ENCODE measurements at regions not wholly inside any gene's neighbourhood (a gene's known extent, or its start where the extent isn't known, plus 50 kb on each side); places are given as distances from the start of the nearest gene placed in this dataset.

- no peak for DNase-seq (ENCODE audit: low read depth in 2 of 2)
These were observed 121.6 kb downstream of the NCOR2 start for GRCh38 chr12:124445826-124446225.

GRCh38 chr12:124445121-124445718 is 122.2 kb downstream of the NCOR2 start:
- DNase-seq (ENCODE audit: low read depth in 2 of 2): no peak

GRCh38 chr12:124443931-124444712 is 123.3 kb downstream of the NCOR2 start:
- no peak for DNase-seq (ENCODE audit: low read depth in 2 of 2)

- no peak for DNase-seq (ENCODE audit: low read depth in 2 of 2)
These were observed 124.5 kb downstream of the NCOR2 start for GRCh38 chr12:124442772-124443445.

- DNase-seq (ENCODE audit: low read depth in 2 of 2): no peak
These were observed 125.1 kb downstream of the NCOR2 start for GRCh38 chr12:124442281-124442680.

GRCh38 chr12:124441443-124442194 is 125.8 kb downstream of the NCOR2 start:
- peak in 1 of 2 donors; percentile 95 for DNase-seq (ENCODE audit: low read depth in 2 of 2)

GRCh38 chr12:124440841-124441381 is 126.5 kb downstream of the NCOR2 start:
- DNase-seq (ENCODE audit: low read depth in 2 of 2): peak in 1 of 2 donors; percentile 71

- no peak for DNase-seq (ENCODE audit: low read depth in 2 of 2)
These were observed 127.3 kb downstream of the NCOR2 start for GRCh38 chr12:124440031-124440626.

- DNase-seq (ENCODE audit: low read depth in 2 of 2): no peak
These were observed 128.9 kb downstream of the NCOR2 start for GRCh38 chr12:124438437-124439056.

GRCh38 chr12:124437617-124438436 is 129.6 kb downstream of the NCOR2 start:
- no peak for DNase-seq (ENCODE audit: low read depth in 2 of 2)

- DNase-seq (ENCODE audit: low read depth in 2 of 2): no peak
These were observed 130.3 kb downstream of the NCOR2 start for GRCh38 chr12:124437121-124437520.

GRCh38 chr12:124436366-124436765 is 131.0 kb downstream of the NCOR2 start:
- DNase-seq (ENCODE audit: low read depth in 2 of 2): no peak

- no peak for DNase-seq (ENCODE audit: low read depth in 2 of 2)
These were observed 131.5 kb downstream of the NCOR2 start for GRCh38 chr12:124435806-124436345.

GRCh38 chr12:124434951-124435805 is 132.2 kb downstream of the NCOR2 start:
- no peak for DNase-seq (ENCODE audit: low read depth in 2 of 2)

GRCh38 chr12:124434354-124434753 is 133.1 kb downstream of the NCOR2 start:
- no peak for DNase-seq (ENCODE audit: low read depth in 2 of 2)

GRCh38 chr12:124433879-124434278 is 133.5 kb downstream of the NCOR2 start:
- DNase-seq (ENCODE audit: low read depth in 2 of 2): no peak

- DNase-seq (ENCODE audit: low read depth in 2 of 2): peak in 1 of 2 donors; percentile 31
These were observed 134.1 kb downstream of the NCOR2 start for GRCh38 chr12:124433147-124433874.

GRCh38 chr12:124432376-124432775 is 135.0 kb downstream of the NCOR2 start:
- DNase-seq (ENCODE audit: low read depth in 2 of 2): peak in 1 of 2 donors; percentile 44
